Mucosa of rectum (tissue), 2 donors: ENCODE measurements at regions not wholly inside any gene's neighbourhood (a gene's known extent, or its start where the extent isn't known, plus 50 kb on each side); places are given as distances from the start of the nearest gene placed in this dataset.
"Not testable (repeated sequence)": the region's sequence is repeated elsewhere in the genome, so short reads cannot be mapped to it uniquely, and the experiment has no call there.

Experiments used
- H3K27ac ChIP-seq, 2 donors: one replicate each; pipeline ENCODE4 v1.7.0; 2013; ENCODE audit warnings: inconsistent platforms in 2 of 2, low read depth in 2 of 2, low read length in 2 of 2
- H3K27me3 ChIP-seq, 2 donors: one replicate each; pipeline ENCODE4 v1.7.0; 2013; ENCODE audit warnings: low read length in 2 of 2; ENCODE audit not compliant: control insufficient read depth in 2 of 2, insufficient read depth in 2 of 2
- H3K36me3 ChIP-seq, 2 donors: one replicate each; pipeline ENCODE4 v1.7.0; 2013; ENCODE audit warnings: low read length in 2 of 2; ENCODE audit not compliant: control insufficient read depth in 2 of 2, insufficient read depth in 2 of 2
- H3K4me1 ChIP-seq, 2 donors: one replicate each; pipeline ENCODE4 v1.7.0; 2013; ENCODE audit warnings: low read length in 2 of 2, mild to moderate bottlenecking in 1 of 2; ENCODE audit not compliant: control insufficient read depth in 2 of 2, insufficient read depth in 2 of 2
- H3K4me3 ChIP-seq, 2 donors: one replicate each; pipeline ENCODE4 v1.7.0; 2013; ENCODE audit warnings: low read length in 2 of 2
- H3K9ac ChIP-seq, 2 donors: one replicate each; pipeline ENCODE4 v1.7.0; 2013; ENCODE audit warnings: low read length in 2 of 2, low read depth in 1 of 2, mild to moderate bottlenecking in 1 of 2
- H3K9me3 ChIP-seq, 2 donors: one replicate each; pipeline ENCODE4 v1.7.0; 2013; ENCODE audit warnings: low read length in 2 of 2; ENCODE audit not compliant: control insufficient read depth in 2 of 2
- donor health status: healthy.
- donor health status: Normal muscosa, but diverticular disease.

DNA sequence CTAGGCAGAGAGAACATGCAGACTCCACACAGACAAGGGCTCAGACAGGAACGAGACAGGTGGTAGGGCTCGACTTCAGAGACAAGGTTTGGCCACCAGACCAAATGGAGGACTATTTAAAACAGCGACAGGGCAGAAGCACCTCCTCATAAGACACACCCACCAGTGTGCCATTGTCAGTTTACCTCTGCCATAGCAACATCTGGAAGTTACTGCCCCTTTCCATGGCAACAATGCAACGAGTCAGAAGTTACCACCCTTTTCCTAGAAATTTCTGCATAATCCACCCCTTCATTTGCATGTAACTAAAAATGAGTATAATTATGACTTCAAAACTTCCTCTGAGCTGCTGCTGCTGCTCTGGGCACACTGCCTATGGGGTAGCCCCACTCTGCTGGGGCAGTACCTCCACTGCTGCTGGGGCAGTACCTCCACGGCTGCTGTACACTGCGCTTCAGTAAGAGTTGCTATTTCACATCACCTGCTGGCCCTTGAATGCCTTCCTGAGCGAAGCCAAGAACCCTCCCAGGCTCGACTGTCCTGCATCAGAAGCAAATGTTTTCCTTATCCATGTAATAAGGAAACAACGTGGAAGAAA is 2222.3 kb upstream of the AGA start:
- H3K4me1 ChIP-seq: no peaks in the 10 kb centered on the region
- H3K27me3 ChIP-seq: no peaks in the 10 kb centered on the region
- H3K36me3 ChIP-seq: no peaks in the 10 kb centered on the region
- H3K27ac ChIP-seq: no peak overlapping the region
- H3K4me3 ChIP-seq: no peak overlapping the region
- peaks cover 0 to 2% of the 10 kb centered on the region in 2 donors for H3K9me3 ChIP-seq
- no peak overlapping the region for H3K9ac ChIP-seq

DNA sequence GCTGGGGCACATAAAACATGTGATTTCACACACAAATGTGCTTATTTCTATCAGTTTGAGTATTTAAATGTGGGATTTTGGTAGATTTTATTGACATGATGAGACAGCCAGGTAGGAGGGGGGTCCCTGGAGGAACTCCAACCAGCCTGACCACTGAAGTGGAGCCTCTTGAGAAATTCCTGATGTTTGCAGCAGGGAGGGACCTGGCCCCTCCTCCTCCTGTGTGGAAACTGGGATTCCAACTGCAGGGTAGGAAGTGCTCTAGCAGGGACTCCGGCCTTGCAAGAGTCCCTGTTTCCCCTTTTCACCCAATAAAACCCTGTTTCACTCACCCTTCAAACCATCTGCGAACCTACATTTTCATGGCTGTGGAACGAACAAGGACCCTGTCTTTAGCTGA is 2224.0 kb upstream of the AGA start:
- Histone ChIP-seq H3K27ac (no peak overlapping the region), H3K4me3 (no peak overlapping the region), H3K9me3 (peaks cover 0 to 2% of the 10 kb centered on the region in 2 donors), H3K36me3 (no peaks in the 10 kb centered on the region), H3K4me1 (no peaks in the 10 kb centered on the region), H3K9ac (no peak overlapping the region), H3K27me3 (no peaks in the 10 kb centered on the region)

DNA sequence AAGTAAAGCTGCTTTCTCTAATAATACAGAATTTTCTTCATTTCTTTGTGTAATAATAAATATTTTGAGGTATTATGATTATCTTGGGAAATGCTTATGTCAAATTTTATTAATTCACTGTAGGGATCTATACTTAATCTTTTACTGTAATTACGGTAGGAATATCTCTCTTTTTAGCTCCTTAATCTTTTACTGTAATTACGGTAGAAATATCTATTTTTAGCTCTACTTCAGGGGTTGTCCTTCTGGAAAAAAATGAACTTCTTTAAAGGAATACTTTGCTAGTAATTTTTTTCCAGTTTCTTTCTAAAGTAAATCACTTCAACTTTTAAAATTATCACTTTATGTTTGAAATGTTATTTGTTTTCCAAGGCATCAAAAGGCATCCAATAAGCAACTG is 2229.4 kb upstream of the AGA start:
- Histone ChIP-seq H3K27ac (no peak overlapping the region), H3K9me3 (no peaks in the 10 kb centered on the region)

DNA sequence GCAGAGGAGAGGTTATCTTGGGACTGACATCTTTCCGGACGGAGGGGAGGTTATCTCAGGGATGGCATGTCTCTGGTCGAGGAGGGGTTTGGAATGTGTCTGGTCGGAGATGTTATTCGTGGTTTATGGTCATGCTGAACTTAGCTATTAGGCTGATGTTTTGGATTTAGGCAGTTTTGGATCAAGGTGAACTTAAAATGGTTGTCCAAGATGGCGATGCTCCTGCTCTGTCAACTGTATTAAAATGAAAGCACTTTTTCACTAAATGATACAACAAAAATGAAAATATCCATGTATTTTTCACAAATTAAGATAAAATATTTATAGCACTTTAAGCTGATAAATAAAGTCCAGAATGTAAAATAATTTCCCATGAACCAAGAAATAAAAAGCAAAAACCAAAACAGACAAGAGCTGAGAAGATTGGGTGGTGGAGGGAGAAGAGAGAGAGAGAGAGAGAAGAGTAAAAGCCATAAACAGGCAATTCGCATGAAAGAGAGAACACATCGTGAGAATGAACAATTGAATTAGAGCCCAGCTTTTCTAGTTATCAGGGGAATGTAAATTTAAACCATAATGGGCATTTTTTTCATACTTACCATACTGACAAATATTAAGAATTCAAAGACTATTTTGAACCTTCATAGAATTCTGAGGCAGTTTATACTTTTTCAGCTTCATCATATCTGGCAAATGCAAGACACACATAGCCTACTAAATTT is 2236.0 kb upstream of the AGA start:
- no peak overlapping the region for H3K9ac ChIP-seq
- no peak overlapping the region for H3K27ac ChIP-seq
- H3K4me1 ChIP-seq: no peaks in the 10 kb centered on the region
- no peaks in the 10 kb centered on the region for H3K9me3 ChIP-seq
- H3K36me3 ChIP-seq: no peaks in the 10 kb centered on the region
- H3K27me3 ChIP-seq: no peaks in the 10 kb centered on the region
- no peak overlapping the region for H3K4me3 ChIP-seq

More for the DNA sequence above, 2229.4 kb upstream of the AGA start:
- H3K4me3 ChIP-seq: no peak overlapping the region
- no peaks in the 10 kb centered on the region for H3K4me1 ChIP-seq
- H3K9ac ChIP-seq: no peak overlapping the region
- no peaks in the 10 kb centered on the region for H3K36me3 ChIP-seq
- H3K27me3 ChIP-seq: no peaks in the 10 kb centered on the region

DNA sequence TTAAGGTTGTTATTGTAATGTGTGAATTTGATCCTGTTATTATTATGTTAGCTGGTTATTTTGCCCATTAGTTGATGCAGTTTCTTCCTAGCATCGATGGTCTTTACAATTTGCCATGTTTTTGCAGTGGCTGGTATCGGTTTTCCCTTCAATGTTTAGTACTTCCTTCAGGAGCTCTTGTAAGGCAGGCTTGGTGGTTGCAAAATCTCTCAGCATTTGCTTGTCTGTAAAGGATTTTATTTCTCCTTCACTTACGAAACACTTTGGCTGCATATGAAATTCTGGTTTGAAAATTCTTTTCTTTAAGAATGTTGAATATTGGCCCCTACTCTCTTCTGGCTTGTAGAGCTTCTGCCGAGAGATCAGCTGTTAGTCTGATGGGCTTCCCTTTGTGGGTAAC is 2241.4 kb upstream of the AGA start:
- H3K9ac ChIP-seq, H3K27me3 ChIP-seq: not testable (repeated sequence)

GRCh38 chr4:179692222-179692621 is 2250.0 kb upstream of the AGA start:
- Histone ChIP-seq H3K9ac (no peak overlapping the region), H3K36me3 (no peaks in the 10 kb centered on the region), H3K9me3 (peaks cover 0 to 4% of the 10 kb centered on the region in 2 donors), H3K27me3 (no peaks in the 10 kb centered on the region), H3K4me3 (no peak overlapping the region), H3K27ac (no peak overlapping the region), H3K4me1 (no peaks in the 10 kb centered on the region)

More for the DNA sequence above, 2241.4 kb upstream of the AGA start:
- not testable (repeated sequence) for H3K9me3 ChIP-seq, H3K27ac ChIP-seq, H3K4me3 ChIP-seq, H3K36me3 ChIP-seq, H3K4me1 ChIP-seq

DNA sequence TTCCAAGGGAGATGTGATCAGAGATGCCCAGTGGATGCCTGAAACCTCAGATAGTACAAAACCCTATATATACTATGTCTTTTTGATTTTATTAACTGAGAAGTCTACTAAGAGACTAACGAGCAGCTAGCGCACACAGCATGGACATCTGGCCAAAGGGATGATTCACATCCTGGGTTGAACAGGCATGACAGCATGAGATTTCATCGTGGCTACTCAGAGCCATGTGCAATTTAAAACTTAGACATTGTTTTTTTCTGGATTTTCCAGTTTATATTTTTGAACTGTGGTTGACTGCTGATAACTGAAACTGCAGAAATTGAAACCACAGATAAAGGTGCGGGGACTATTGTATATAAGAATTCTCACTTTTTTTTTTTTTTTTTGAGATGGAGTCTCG is 2252.9 kb upstream of the AGA start:
- no peaks in the 10 kb centered on the region for H3K27me3 ChIP-seq
- H3K4me3 ChIP-seq: no peak overlapping the region
- H3K9ac ChIP-seq: no peak overlapping the region

GRCh38 chr4:179698321-179698720 is 2256.1 kb upstream of the AGA start:
- Histone ChIP-seq H3K27ac (no peak overlapping the region), H3K36me3 (no peaks in the 10 kb centered on the region), H3K9ac (no peak overlapping the region), H3K27me3 (no peaks in the 10 kb centered on the region), H3K4me1 (no peaks in the 10 kb centered on the region), H3K9me3 (peaks cover 0 to 4% of the 10 kb centered on the region in 2 donors), H3K4me3 (no peak overlapping the region)

More for the DNA sequence above, 2252.9 kb upstream of the AGA start:
- Histone ChIP-seq H3K27ac (no peak overlapping the region), H3K9me3 (peaks cover 0 to 4% of the 10 kb centered on the region in 2 donors), H3K36me3 (no peaks in the 10 kb centered on the region), H3K4me1 (no peaks in the 10 kb centered on the region)

DNA sequence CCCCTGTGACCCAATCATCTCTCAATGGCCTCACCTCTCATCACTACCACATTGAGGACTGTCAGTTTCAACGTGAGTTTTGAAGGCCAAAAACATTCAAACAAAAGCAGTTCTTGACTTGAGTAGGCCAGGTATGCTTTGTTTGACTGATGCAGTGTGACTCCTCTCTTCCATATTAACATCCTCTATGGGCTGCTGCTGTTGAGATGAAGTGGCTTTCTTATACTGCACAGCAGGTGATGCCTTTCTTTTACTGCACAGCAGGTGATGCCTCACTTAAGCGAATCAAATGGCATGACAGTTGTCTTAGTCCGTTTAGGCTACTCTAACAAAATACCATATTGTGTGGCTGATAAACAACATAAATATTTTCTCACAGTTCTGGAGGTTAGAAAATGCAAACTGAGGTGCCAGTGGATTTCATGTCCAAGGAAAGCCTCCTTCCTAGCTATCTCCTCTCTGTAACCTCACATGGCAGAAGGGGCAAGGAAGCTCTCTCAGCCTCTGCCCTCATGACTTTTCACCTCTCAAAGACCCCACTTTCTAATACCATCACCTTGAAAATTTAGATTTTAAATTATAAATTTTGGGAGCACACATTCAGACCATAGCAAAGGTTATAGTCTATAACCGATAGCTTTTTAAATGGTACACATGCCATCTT is 2267.9 kb upstream of the AGA start:
- Histone ChIP-seq H3K36me3 (no peaks in the 10 kb centered on the region), H3K9me3 (peaks cover 0 to 4% of the 10 kb centered on the region in 2 donors), H3K4me3 (no peak overlapping the region), H3K27ac (no peak overlapping the region), H3K9ac (no peak overlapping the region), H3K4me1 (no peaks in the 10 kb centered on the region), H3K27me3 (no peaks in the 10 kb centered on the region)

DNA sequence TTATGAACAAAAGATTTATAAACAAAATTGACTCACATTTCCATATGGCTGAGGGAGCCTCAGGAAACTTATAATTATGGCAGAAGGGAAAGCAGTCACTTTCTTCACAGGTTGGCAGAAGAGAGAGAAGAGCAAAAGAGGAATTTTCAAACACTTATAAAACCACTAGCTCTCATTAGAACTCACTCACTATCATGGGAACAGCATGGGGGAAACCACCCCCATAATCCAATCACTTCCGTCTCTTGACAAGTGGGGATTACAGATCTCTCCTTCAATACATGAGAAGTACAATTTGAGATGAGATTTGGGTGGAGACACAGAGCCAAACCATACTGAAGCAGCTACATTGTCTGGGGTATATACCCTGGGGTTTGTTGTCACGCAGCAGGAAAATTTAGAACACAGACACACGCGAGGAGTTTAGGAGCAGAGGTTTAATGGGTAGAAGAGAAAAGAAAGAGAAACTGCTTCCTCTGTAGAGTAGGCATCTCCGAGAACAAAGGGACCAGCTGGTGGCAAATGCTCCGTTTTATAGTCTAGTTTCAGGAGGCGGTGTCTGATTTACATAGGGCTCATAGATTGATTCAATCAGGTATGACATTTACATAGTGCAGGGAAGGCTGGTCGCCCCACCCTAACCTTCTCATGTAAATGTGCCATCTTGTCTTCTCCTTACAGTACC is 2277.7 kb upstream of the AGA start:
- Histone ChIP-seq H3K4me3 (no peak overlapping the region), H3K9ac (no peak overlapping the region), H3K27ac (no peak overlapping the region), H3K36me3 (no peaks in the 10 kb centered on the region), H3K9me3 (no peaks in the 10 kb centered on the region), H3K27me3 (no peaks in the 10 kb centered on the region), H3K4me1 (no peaks in the 10 kb centered on the region)
